Vagina (tissue), 2 donors: ENCODE measurements at regions not wholly inside any gene's neighbourhood (a gene's known extent, or its start where the extent isn't known, plus 50 kb on each side); places are given as distances from the start of the nearest gene placed in this dataset.

Experiments
- CTCF ChIP-seq, 3 experiments: fragments of 450-650 bp in 2 of 3; fragments of 200-600 bp in 1 of 3; sonication (generic) in 1 of 3; IDR thresholded peaks; one replicate each; pipeline ENCODE4 v1.5.1; 2017 to 2019; ENCODE audit warnings: antibody characterized with exemption in 3 of 3, mild to moderate bottlenecking in 2 of 3, moderate library complexity in 2 of 3
- POLR2A ChIP-seq, 2 donors: fragments of 450-650 bp; IDR thresholded peaks; one replicate each; pipeline ENCODE4 v1.6.1; 2017; ENCODE audit warnings: antibody characterized with exemption in 2 of 2, mild to moderate bottlenecking in 2 of 2, moderate library complexity in 2 of 2

GRCh38 chr6:15901141-15902115 lies 227.5 kb upstream of the MYLIP start:
- no peak for TF ChIP-seq POLR2A (IDR thresholded peaks at IDR 0.05)
- TF ChIP-seq CTCF (IDR thresholded peaks at IDR 0.05) = no peak
